Endothelial cell of umbilical vein (primary cell): ENCODE measurements at regions not wholly inside any gene's neighbourhood (a gene's known extent, or its start where the extent isn't known, plus 50 kb on each side); places are given as distances from the start of the nearest gene placed in this dataset.

Experiments
- BruUV-seq: library from RNA; stranded (reverse); fragments of 400-500 nt; replicated peaks from 2 replicates; lab custom pipeline; 2021; lab: Mats Ljungman, UMichigan
- CTCF ChIA-PET: fragments of 300-600, 350-600 bp; sonication (Branson Sonifier 250); formaldehyde crosslinking; loops from one replicate; lab custom pipeline; 2021; ENCODE audit warnings: antibody characterized with exemption, inconsistent platforms; lab: Charles Lee
- POLR2A ChIA-PET: fragments of 300-600, 350-600 bp; sonication (Branson Sonifier 250); formaldehyde crosslinking; loops from one replicate; lab custom pipeline; 2021; ENCODE audit warnings: antibody characterized with exemption, inconsistent platforms; lab: Charles Lee
- DNase-seq: peaks from one replicate; pipeline ENCODE4 v3.0.0-alpha.2; 2011; ENCODE audit warnings: low read depth, low spot score
- FAIRE-seq: peaks from 2 replicates; lab custom pipeline; 2011; peaks lifted over from hg19 to GRCh38; lab: Jason Lieb, UNC
- H2AFZ ChIP-seq: 2 replicates; pipeline ENCODE4 v1.6.0; 2012; ENCODE audit warnings: low read depth, low read length, control low read depth, inconsistent platforms
- H3K27ac ChIP-seq: 2 replicates; pipeline ENCODE4 v1.5.1; 2011; ENCODE audit warnings: low read depth, mild to moderate bottlenecking, control low read depth, low read length, moderate library complexity; ENCODE audit not compliant: insufficient read depth
- H3K27me3 ChIP-seq, 2 experiments: 2 replicates each; pipeline versions ENCODE4 v1.6.0 to v1.6.1; 2011; ENCODE audit warnings: low read length in 2 of 2, mixed read lengths in 1 of 2; ENCODE audit not compliant: control insufficient read depth in 2 of 2, insufficient read depth in 2 of 2
- H3K36me3 ChIP-seq, 2 experiments: 2 replicates in 1 of 2; 3 replicates in 1 of 2; pipeline ENCODE4 v1.5.1; 2011; ENCODE audit warnings: low read length in 2 of 2, mild to moderate bottlenecking in 1 of 2, moderate library complexity in 1 of 2; ENCODE audit not compliant: control insufficient read depth in 2 of 2, insufficient read depth in 2 of 2; ENCODE audit errors: extremely low read depth in 1 of 2
- H3K4me1 ChIP-seq: 3 replicates; pipeline ENCODE4 v1.5.1; 2011; ENCODE audit warnings: mild to moderate bottlenecking, low read length; ENCODE audit not compliant: control insufficient read depth, insufficient read depth; ENCODE audit errors: extremely low read depth
- H3K4me2 ChIP-seq: 2 replicates; pipeline ENCODE4 v1.6.1; 2011; ENCODE audit warnings: low read length, control low read depth, mixed read lengths; ENCODE audit not compliant: insufficient read depth
- H3K4me3 ChIP-seq, 3 experiments: fragments of 200-600 bp in 1 of 3; sonication (generic), shearing (Covaris generic) in 1 of 3; replicated peaks in 1 of 3; 2 replicates each; pipeline ENCODE4 v1.5.1; 2011 to 2016; ENCODE audit warnings: control low read depth in 3 of 3, low read length in 3 of 3, mild to moderate bottlenecking in 2 of 3, inconsistent platforms in 1 of 3, low read depth in 1 of 3, moderate library complexity in 1 of 3; ENCODE audit not compliant: insufficient read depth in 1 of 3
- H3K79me2 ChIP-seq: 2 replicates; pipeline ENCODE4 v1.6.0; 2012; ENCODE audit warnings: low read length, inconsistent platforms; ENCODE audit not compliant: control insufficient read depth, insufficient read depth
- H3K9ac ChIP-seq: replicated peaks from 2 replicates; pipeline ENCODE3; 2011; ENCODE audit warnings: low read length, control low read depth; ENCODE audit not compliant: insufficient read depth; ENCODE audit errors: extremely low read depth
- H3K9me1 ChIP-seq: replicated peaks from 3 replicates; pipeline ENCODE4 v1.6.0; 2011; ENCODE audit warnings: mild to moderate bottlenecking, low read length; ENCODE audit not compliant: control insufficient read depth, insufficient read depth; ENCODE audit errors: extremely low read depth
- H3K9me3 ChIP-seq: replicated peaks from 2 replicates; pipeline ENCODE4 v1.5.1; 2012; ENCODE audit warnings: low read length, inconsistent platforms; ENCODE audit not compliant: control insufficient read depth, insufficient read depth
- H4K20me1 ChIP-seq: replicated peaks from 2 replicates; pipeline ENCODE3; 2011; ENCODE audit warnings: mild to moderate bottlenecking, low read length; ENCODE audit not compliant: control insufficient read depth, insufficient read depth; ENCODE audit errors: extremely low read depth
- EZH2 ChIP-seq: IDR thresholded peaks from 2 replicates; pipeline ENCODE4 v1.6.1; 2012; ENCODE audit warnings: borderline replicate concordance, low read depth, mild to moderate bottlenecking, moderate library complexity, low read length, inconsistent platforms; ENCODE audit not compliant: severe bottlenecking
- MYC ChIP-seq: IDR thresholded peaks from one replicate; pipeline ENCODE4 v1.6.1; 2011; ENCODE audit warnings: mild to moderate bottlenecking, low read depth, low read length
- POLR2A ChIP-seq: IDR thresholded peaks from 2 replicates; pipeline ENCODE4 v1.6.1; 2012; ENCODE audit warnings: low read depth, mild to moderate bottlenecking, control low read depth, low read length
- dilution Hi-C: fragments of 300-500 bp; cut with MboI; formaldehyde crosslinking; loops from one replicate; pipeline ENCODE4 v1.15.0; 2019; ENCODE audit warnings: low sequenced_read_pairs; ENCODE audit not compliant: extremely low pct_ligation_motif_present
- intact Hi-C: fragments of 100-400 bp; cut with micrococcal nuclease; formaldehyde crosslinking; loops from one replicate; pipeline ENCODE4 v1.10.0; 2022

- no peaks in the 10 kb centered on the region for H3K27me3 ChIP-seq
- intact Hi-C loops (no loop called here), dilution Hi-C loops (no loop called here)
- POLR2A ChIA-PET, result no interaction called here
- H3K4me2 ChIP-seq, result no peak overlapping the region
- no peak overlapping the region for H3K27ac ChIP-seq
- CTCF ChIA-PET, result no interaction called here
- H3K9ac ChIP-seq, result no peak overlapping the region
- DNase-seq, result no peak
- no TSS peak for BruUV-seq
- FAIRE-seq, result no peak
- H3K79me2 ChIP-seq, result no peaks in the 10 kb centered on the region
- H3K9me1 ChIP-seq, result no peaks in the 10 kb centered on the region
- no peaks in the 10 kb centered on the region for H3K9me3 ChIP-seq
- H4K20me1 ChIP-seq, result no peaks in the 10 kb centered on the region
- no peaks in the 10 kb centered on the region for H3K4me1 ChIP-seq
- no peak overlapping the region for H2AFZ ChIP-seq
- no peak overlapping the region for H3K4me3 ChIP-seq
- TF ChIP-seq POLR2A (no peak), EZH2 (no peak)
- no peaks in the 10 kb centered on the region for H3K36me3 ChIP-seq
Measured at GRCh38 chr2:7860693-7861092, 821.2 kb upstream of the ID2 start.

- no peak for TF ChIP-seq POLR2A
- TF ChIP-seq MYC, result no peak
- no peak for DNase-seq
- ChIA-PET CTCF (no interaction called here), POLR2A (no interaction called here)
- H3K27ac ChIP-seq, result no peak overlapping the region
- H2AFZ ChIP-seq, result no peak overlapping the region
- no peaks in the 10 kb centered on the region for H3K27me3 ChIP-seq
- intact Hi-C loops, result no loop called here
- H4K20me1 ChIP-seq, result no peaks in the 10 kb centered on the region
- H3K9me3 ChIP-seq, result no peaks in the 10 kb centered on the region
- H3K4me1 ChIP-seq, result no peaks in the 10 kb centered on the region
- H3K4me3 ChIP-seq, result no peak overlapping the region
- FAIRE-seq, result no peak
- no peaks in the 10 kb centered on the region for H3K9me1 ChIP-seq
- dilution Hi-C loops, result no loop called here
- no peak overlapping the region for H3K9ac ChIP-seq
- no peaks in the 10 kb centered on the region for H3K79me2 ChIP-seq
- no peak overlapping the region for H3K4me2 ChIP-seq
- BruUV-seq, result no TSS peak
- H3K36me3 ChIP-seq, result no peaks in the 10 kb centered on the region
Measured at GRCh38 chr2:7861910-7862702, 819.8 kb upstream of the ID2 start.
